NCI-H1694 (cell line): ENCODE measurements at regions not wholly inside any gene's neighbourhood (a gene's known extent, or its start where the extent isn't known, plus 50 kb on each side); places are given as distances from the start of the nearest gene placed in this dataset.
"Not testable (repeated sequence)": the region's sequence is repeated elsewhere in the genome, so short reads cannot be mapped to it uniquely, and the experiment has no call there.

Experiments
- DNase-seq: peaks from one replicate; lab custom pipeline; 2025; lab: John Stamatoyannopoulos, UW

GRCh38 chr15:57767481-57767880, 61.0 kb downstream of the POLR2M start:
- DNase-seq = no peak

GRCh38 chr15:57769266-57769665, 62.8 kb downstream of the POLR2M start:
- no peak for DNase-seq

- DNase-seq = no peak
Observed at GRCh38 chr15:57770495-57770894, 64.0 kb downstream of the POLR2M start.

- DNase-seq = no peak
Observed at GRCh38 chr15:57772223-57772957, 65.9 kb downstream of the POLR2M start.

- no peak for DNase-seq
Observed at GRCh38 chr15:57773051-57773450, 66.5 kb downstream of the POLR2M start.

- no peak for DNase-seq
Observed at GRCh38 chr15:57777003-57777402, 70.5 kb downstream of the POLR2M start.

- peak; percentile 27 for DNase-seq
Observed at GRCh38 chr15:57780471-57780870, 74.0 kb downstream of the POLR2M start.

- no peak for DNase-seq
Observed at GRCh38 chr15:57782731-57783130, 76.2 kb downstream of the POLR2M start.

GRCh38 chr15:57784081-57784511, 77.6 kb downstream of the POLR2M start:
- no peak for DNase-seq

GRCh38 chr15:57785039-57785438, 78.5 kb downstream of the POLR2M start:
- no peak for DNase-seq

GRCh38 chr15:57785959-57786358, 79.4 kb downstream of the POLR2M start:
- no peak for DNase-seq

- no peak for DNase-seq
Observed at GRCh38 chr15:57789225-57789624, 82.7 kb downstream of the POLR2M start.

GRCh38 chr15:57792724-57793449, 86.4 kb downstream of the POLR2M start:
- DNase-seq = no peak

GRCh38 chr15:57795261-57795660, 88.7 kb downstream of the POLR2M start:
- no peak for DNase-seq

GRCh38 chr15:57796146-57796545, 89.6 kb downstream of the POLR2M start:
- DNase-seq = no peak

GRCh38 chr15:57797110-57797509, 90.6 kb downstream of the POLR2M start:
- DNase-seq = no peak

- no peak for DNase-seq
Observed at GRCh38 chr15:57797568-57798267, 91.2 kb downstream of the POLR2M start.

GRCh38 chr15:57806003-57806402, 99.5 kb downstream of the POLR2M start:
- no peak for DNase-seq

GRCh38 chr15:57809285-57809684, 102.8 kb downstream of the POLR2M start:
- not testable (repeated sequence) for DNase-seq

GRCh38 chr15:57816599-57816998, 110.1 kb downstream of the POLR2M start:
- DNase-seq = no peak

GRCh38 chr15:57819646-57820045, 113.1 kb downstream of the POLR2M start:
- DNase-seq = no peak

GRCh38 chr15:57820119-57820518, 113.6 kb downstream of the POLR2M start:
- DNase-seq = no peak

GRCh38 chr15:57821826-57822225, 115.3 kb downstream of the POLR2M start:
- no peak for DNase-seq
